ENCODE measurements at regions not wholly inside any gene's neighbourhood (a gene's known extent, or its start where the extent isn't known, plus 50 kb on each side); places are given as distances from the start of the nearest gene placed in this dataset.
"Not testable (repeated sequence)": the region's sequence is repeated elsewhere in the genome, so short reads cannot be mapped to it uniquely, and the experiment has no call there.

GRCh38 chr11:70595452-70595851 lies 197.1 kb downstream of the CTTN start:
- no peak for DNase-seq

- no peak for DNase-seq
Measured at GRCh38 chr11:70596091-70596490, 197.8 kb downstream of the CTTN start.

GRCh38 chr11:70597006-70597555 lies 198.8 kb downstream of the CTTN start:
- no peak for DNase-seq

- no peak for DNase-seq
Measured at GRCh38 chr11:70597751-70598625, 199.7 kb downstream of the CTTN start.

GRCh38 chr11:70600911-70601415 lies 202.6 kb downstream of the CTTN start:
- not testable (repeated sequence) for DNase-seq

- no peak for DNase-seq
Measured at GRCh38 chr11:70601861-70602538, 203.7 kb downstream of the CTTN start.

GRCh38 chr11:70603114-70603755 lies 204.9 kb downstream of the CTTN start:
- DNase-seq, result no peak

- DNase-seq, result no peak
Measured at GRCh38 chr11:70603756-70604211, 205.5 kb downstream of the CTTN start.

GRCh38 chr11:70604221-70604620 lies 205.9 kb downstream of the CTTN start:
- DNase-seq, result no peak

- no peak for DNase-seq
Measured at GRCh38 chr11:70604630-70605467, 206.5 kb downstream of the CTTN start.

GRCh38 chr11:70605468-70605815 lies 207.1 kb downstream of the CTTN start:
- no peak for DNase-seq

GRCh38 chr11:70605846-70606245 lies 207.5 kb downstream of the CTTN start:
- DNase-seq, result no peak

- DNase-seq, result no peak
Measured at GRCh38 chr11:70606248-70606950, 208.1 kb downstream of the CTTN start.

- DNase-seq, result no peak
Measured at GRCh38 chr11:70606951-70607330, 208.6 kb downstream of the CTTN start.

- DNase-seq, result no peak
Measured at GRCh38 chr11:70607561-70607960, 209.2 kb downstream of the CTTN start.

- DNase-seq, result peak; percentile 74
Measured at GRCh38 chr11:70608568-70609470, 210.5 kb downstream of the CTTN start.

GRCh38 chr11:70610566-70611565 lies 212.5 kb downstream of the CTTN start:
- DNase-seq, result no peak

- no peak for DNase-seq
Measured at GRCh38 chr11:70611821-70612220, 213.5 kb downstream of the CTTN start.

- DNase-seq, result no peak
Measured at GRCh38 chr11:70612459-70613141, 214.3 kb downstream of the CTTN start.

Data from DMS153 (cell line).